ENCODE measurements at regions not wholly inside any gene's neighbourhood (a gene's known extent, or its start where the extent isn't known, plus 50 kb on each side); places are given as distances from the start of the nearest gene placed in this dataset.
"Not testable (repeated sequence)": the region's sequence is repeated elsewhere in the genome, so short reads cannot be mapped to it uniquely, and the experiment has no call there.

- not testable (repeated sequence) for TF ChIP-seq TAF1 (IDR thresholded peaks at IDR 0.05; ENCODE audit: borderline replicate concordance, low read depth, low read length); POLR2A (IDR thresholded peaks at IDR 0.05; ENCODE audit: low read depth, low read length)
These were observed 189.4 kb downstream of the ALX1 start for GRCh38 chr12:85469158-85470086.

Measured in GM12892 (cell line).